IPS-18c (cell line): ENCODE measurements at regions not wholly inside any gene's neighbourhood (a gene's known extent, or its start where the extent isn't known, plus 50 kb on each side); places are given as distances from the start of the nearest gene placed in this dataset.

Source experiments
- H3K4me3 ChIP-seq: 2 replicates; pipeline ENCODE4 v1.7.0; 2013; ENCODE audit warnings: low read depth, mild to moderate bottlenecking, low read length, moderate library complexity; ENCODE audit not compliant: insufficient read depth
- H3K9me3 ChIP-seq: one replicate; pipeline ENCODE4 v1.6.1; 2013; ENCODE audit warnings: mild to moderate bottlenecking, low read length, moderate library complexity; ENCODE audit not compliant: control insufficient read depth, insufficient read depth

GRCh38 chr14:101232340-101233020 lies 328.8 kb upstream of the DIO3 start:
- peaks cover under 1% of the 10 kb centered on the region for H3K9me3 ChIP-seq
- no peak overlapping the region for H3K4me3 ChIP-seq

- no peak overlapping the region for H3K4me3 ChIP-seq
- H3K9me3 ChIP-seq: no peaks in the 10 kb centered on the region
Observed at GRCh38 chr14:101233021-101233366, 328.3 kb upstream of the DIO3 start.

- Histone ChIP-seq H3K9me3 (no peaks in the 10 kb centered on the region), H3K4me3 (no peak overlapping the region)
Observed at GRCh38 chr14:101233391-101233790, 327.9 kb upstream of the DIO3 start.

GRCh38 chr14:101233808-101234207 lies 327.5 kb upstream of the DIO3 start:
- H3K9me3 ChIP-seq: no peaks in the 10 kb centered on the region
- no peak overlapping the region for H3K4me3 ChIP-seq

- H3K9me3 ChIP-seq: no peaks in the 10 kb centered on the region
- H3K4me3 ChIP-seq: no peak overlapping the region
Observed at GRCh38 chr14:101234244-101234937, 326.9 kb upstream of the DIO3 start.

- Histone ChIP-seq H3K4me3 (no peak overlapping the region), H3K9me3 (no peaks in the 10 kb centered on the region)
Observed at GRCh38 chr14:101234999-101235334, 326.3 kb upstream of the DIO3 start.

- no peak overlapping the region for H3K4me3 ChIP-seq
- peaks cover under 1% of the 10 kb centered on the region for H3K9me3 ChIP-seq
Observed at GRCh38 chr14:101235335-101236103, 325.8 kb upstream of the DIO3 start.

GRCh38 chr14:101236496-101237251 lies 324.6 kb upstream of the DIO3 start:
- Histone ChIP-seq H3K9me3 (peaks cover 2% of the 10 kb centered on the region), H3K4me3 (no peak overlapping the region)

GRCh38 chr14:101237252-101237616 lies 324.1 kb upstream of the DIO3 start:
- Histone ChIP-seq H3K9me3 (peaks cover 2% of the 10 kb centered on the region), H3K4me3 (no peak overlapping the region)

- Histone ChIP-seq H3K9me3 (peaks cover 2% of the 10 kb centered on the region), H3K4me3 (no peak overlapping the region)
Observed at GRCh38 chr14:101239065-101239464, 322.2 kb upstream of the DIO3 start.

GRCh38 chr14:101241147-101241546 lies 320.1 kb upstream of the DIO3 start:
- Histone ChIP-seq H3K9me3 (peaks cover 2% of the 10 kb centered on the region), H3K4me3 (no peak overlapping the region)

- Histone ChIP-seq H3K9me3 (peaks cover 2% of the 10 kb centered on the region), H3K4me3 (no peak overlapping the region)
Observed at GRCh38 chr14:101241807-101242278, 319.5 kb upstream of the DIO3 start.

GRCh38 chr14:101242442-101243385 lies 318.6 kb upstream of the DIO3 start:
- Histone ChIP-seq H3K9me3 (peaks cover 2% of the 10 kb centered on the region), H3K4me3 (no peak overlapping the region)

- peaks cover 2% of the 10 kb centered on the region for H3K9me3 ChIP-seq
- no peak overlapping the region for H3K4me3 ChIP-seq
Observed at GRCh38 chr14:101243587-101244338, 317.5 kb upstream of the DIO3 start.

GRCh38 chr14:101246894-101247841 lies 314.1 kb upstream of the DIO3 start:
- Histone ChIP-seq H3K9me3 (peaks cover 2% of the 10 kb centered on the region), H3K4me3 (no peak overlapping the region)
